Subcutaneous abdominal adipose tissue (tissue), 5 donors: ENCODE measurements at regions not wholly inside any gene's neighbourhood (a gene's known extent, or its start where the extent isn't known, plus 50 kb on each side); places are given as distances from the start of the nearest gene placed in this dataset.
A peak's percentile ranks its signal among the peaks of the same experiment; 100 is the strongest.

Experiments
- H3K27ac ChIP-seq: one replicate; pipeline ENCODE4 v1.7.0; 2013; ENCODE audit warnings: low read depth, mild to moderate bottlenecking, inconsistent platforms, low read length, moderate library complexity
- H3K27me3 ChIP-seq, 5 donors: one replicate each; pipeline ENCODE4 v1.7.0; 2013; ENCODE audit warnings: low read length in 5 of 5, inconsistent platforms in 1 of 5; ENCODE audit not compliant: control insufficient read depth in 5 of 5, insufficient read depth in 4 of 5
- H3K36me3 ChIP-seq, 5 donors: one replicate each; pipeline ENCODE4 v1.7.0; 2013; ENCODE audit warnings: low read length in 5 of 5; ENCODE audit not compliant: control insufficient read depth in 5 of 5, insufficient read depth in 5 of 5
- H3K4me1 ChIP-seq, 5 donors: one replicate each; pipeline ENCODE4 v1.7.0; 2013; ENCODE audit warnings: low read length in 5 of 5, mild to moderate bottlenecking in 3 of 5, moderate library complexity in 1 of 5; ENCODE audit not compliant: control insufficient read depth in 5 of 5, insufficient read depth in 5 of 5
- H3K4me3 ChIP-seq, 5 donors: one replicate each; pipeline ENCODE4 v1.7.0; 2013; ENCODE audit warnings: low read length in 5 of 5, low read depth in 1 of 5
- H3K9ac ChIP-seq, 5 donors: one replicate each; pipeline ENCODE4 v1.7.0; 2013; ENCODE audit warnings: low read length in 5 of 5, mild to moderate bottlenecking in 4 of 5, moderate library complexity in 3 of 5
- H3K9me3 ChIP-seq, 5 donors: one replicate each; pipeline ENCODE4 v1.7.0; 2013; ENCODE audit warnings: low read length in 5 of 5; ENCODE audit not compliant: control insufficient read depth in 5 of 5
- donor health status: healthy.
- donor health status: healthy.
- donor health status: healthy.
- donor health status: healthy.
- donor health status: healthy.

DNA sequence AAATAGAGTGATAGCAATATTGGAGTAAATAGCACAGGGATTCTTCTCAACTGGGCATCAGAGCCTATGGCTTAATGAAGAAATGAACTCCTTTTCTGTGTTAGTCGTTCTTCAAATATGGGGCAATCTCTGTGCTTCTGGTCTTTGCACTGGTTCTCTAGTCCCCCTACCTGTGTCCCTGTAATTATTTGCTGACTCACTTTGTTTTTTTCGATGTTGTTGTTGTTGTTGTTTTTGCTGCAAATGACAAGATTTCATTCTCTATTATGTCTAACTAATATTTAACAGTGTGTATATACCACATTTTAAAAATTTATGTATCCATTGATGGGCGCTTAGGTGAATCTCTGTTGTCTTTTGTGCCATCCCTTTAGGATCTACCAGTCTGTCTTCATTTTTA, 2137.8 kb upstream of the TENM3 start:
- Histone ChIP-seq H3K36me3 (no peaks in the 10 kb centered on the region), H3K9ac (no peak overlapping the region), H3K4me1 (peaks cover 0 to 3% (median 0%) of the 10 kb centered on the region in 5 donors), H3K27ac (no peak overlapping the region), H3K4me3 (no peak overlapping the region), H3K9me3 (peaks cover 0 to 5% (median 0%) of the 10 kb centered on the region in 5 donors), H3K27me3 (no peaks in the 10 kb centered on the region)

DNA sequence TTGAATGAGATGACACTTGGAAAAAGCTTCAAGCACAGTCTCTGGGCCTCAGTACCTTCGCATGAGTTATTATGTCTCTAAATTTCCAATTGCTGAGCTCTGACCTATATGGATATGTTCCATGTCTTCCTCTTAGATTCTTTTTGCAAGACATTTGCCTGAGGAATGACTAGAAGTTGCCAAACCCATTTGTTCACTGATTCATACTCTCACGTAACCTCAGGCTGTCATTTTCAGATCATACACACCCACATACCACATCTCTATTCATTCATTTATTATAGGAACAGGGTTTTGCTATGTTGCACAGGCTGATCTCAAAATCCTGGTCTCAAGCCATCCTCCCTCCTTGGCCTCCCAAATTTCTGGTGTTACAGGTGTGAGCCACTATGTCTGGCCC, 2137.1 kb upstream of the TENM3 start:
- Histone ChIP-seq H3K36me3 (no peaks in the 10 kb centered on the region), H3K9me3 (no peaks in the 10 kb centered on the region), H3K4me1 (peaks cover 0 to 3% (median 0%) of the 10 kb centered on the region in 5 donors), H3K27ac (no peak overlapping the region), H3K9ac (no peak overlapping the region), H3K27me3 (no peaks in the 10 kb centered on the region), H3K4me3 (no peak overlapping the region)

DNA sequence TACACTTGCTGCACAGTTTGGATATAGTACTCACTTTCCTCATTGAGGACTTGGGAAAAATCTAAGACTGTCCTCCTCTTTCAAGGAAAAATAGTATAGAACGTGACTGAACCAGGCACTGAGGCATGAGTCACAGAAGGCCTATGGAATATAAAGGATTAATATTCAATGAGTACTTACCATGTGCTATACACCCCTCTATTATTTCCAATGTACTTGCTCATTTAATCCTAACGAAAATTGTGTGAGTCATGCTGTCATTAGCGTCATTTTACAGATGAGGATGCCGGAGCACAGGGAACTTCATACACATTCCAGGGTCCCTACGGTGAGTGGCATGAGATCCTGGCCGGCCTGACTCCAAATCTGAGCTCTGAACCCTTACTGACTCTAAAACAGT, 2136.2 kb upstream of the TENM3 start:
- H3K4me3 ChIP-seq = no peak overlapping the region
- H3K36me3 ChIP-seq = no peaks in the 10 kb centered on the region
- H3K4me1 ChIP-seq = peaks cover 0 to 3% (median 0%) of the 10 kb centered on the region in 5 donors
- H3K9me3 ChIP-seq = no peaks in the 10 kb centered on the region
- H3K27ac ChIP-seq = no peak overlapping the region
- no peaks in the 10 kb centered on the region for H3K27me3 ChIP-seq
- H3K9ac ChIP-seq = no peak overlapping the region

DNA sequence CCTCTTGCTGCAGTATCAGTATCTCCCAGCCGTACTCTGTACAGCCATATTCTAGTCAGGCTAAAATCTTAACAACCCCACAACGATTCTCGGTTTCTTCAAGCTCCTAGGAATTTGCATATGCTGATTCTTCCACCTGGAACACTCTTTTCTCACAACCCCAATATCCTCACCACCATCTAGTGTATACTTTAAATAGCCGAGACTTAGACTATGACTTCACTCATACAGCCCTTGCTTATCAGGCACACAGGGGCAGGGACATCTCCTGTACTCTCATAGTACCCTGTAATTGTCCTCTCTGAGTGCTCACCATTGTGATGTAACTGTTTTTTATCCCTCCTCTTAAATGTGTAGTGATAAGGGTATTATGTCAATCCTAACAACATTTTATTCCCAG, 2126.4 kb upstream of the TENM3 start:
- H3K27ac ChIP-seq = no peak overlapping the region
- no peaks in the 10 kb centered on the region for H3K27me3 ChIP-seq
- no peaks in the 10 kb centered on the region for H3K9me3 ChIP-seq
- no peak overlapping the region for H3K9ac ChIP-seq
- H3K4me3 ChIP-seq = no peak overlapping the region
- no peaks in the 10 kb centered on the region for H3K4me1 ChIP-seq
- H3K36me3 ChIP-seq = no peaks in the 10 kb centered on the region

DNA sequence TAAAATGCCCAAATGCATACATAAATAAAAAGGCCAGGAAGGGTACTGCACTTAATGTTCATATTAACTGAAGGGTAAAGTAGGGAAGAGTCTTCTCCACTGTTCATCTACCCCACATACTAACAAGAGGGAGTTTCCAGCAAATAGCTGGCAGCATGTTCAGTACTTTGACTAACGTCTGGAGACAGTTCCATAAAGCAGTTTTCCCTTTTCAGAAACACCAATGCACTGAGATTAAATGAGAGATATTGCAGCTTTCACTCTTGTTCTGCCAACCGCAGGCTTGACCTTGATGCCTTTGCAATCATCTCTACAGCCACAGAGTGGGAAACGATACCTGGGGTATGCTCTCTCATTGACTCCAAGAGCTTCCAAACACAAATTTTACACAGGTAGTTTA, 2123.1 kb upstream of the TENM3 start:
- no peak overlapping the region for H3K9ac ChIP-seq
- H3K27ac ChIP-seq = no peak overlapping the region
- H3K9me3 ChIP-seq = no peaks in the 10 kb centered on the region
- H3K36me3 ChIP-seq = no peaks in the 10 kb centered on the region
- H3K27me3 ChIP-seq = peaks cover 0 to 3% (median 0%) of the 10 kb centered on the region in 5 donors
- H3K4me3 ChIP-seq = no peak overlapping the region
- H3K4me1 ChIP-seq = no peaks in the 10 kb centered on the region

DNA sequence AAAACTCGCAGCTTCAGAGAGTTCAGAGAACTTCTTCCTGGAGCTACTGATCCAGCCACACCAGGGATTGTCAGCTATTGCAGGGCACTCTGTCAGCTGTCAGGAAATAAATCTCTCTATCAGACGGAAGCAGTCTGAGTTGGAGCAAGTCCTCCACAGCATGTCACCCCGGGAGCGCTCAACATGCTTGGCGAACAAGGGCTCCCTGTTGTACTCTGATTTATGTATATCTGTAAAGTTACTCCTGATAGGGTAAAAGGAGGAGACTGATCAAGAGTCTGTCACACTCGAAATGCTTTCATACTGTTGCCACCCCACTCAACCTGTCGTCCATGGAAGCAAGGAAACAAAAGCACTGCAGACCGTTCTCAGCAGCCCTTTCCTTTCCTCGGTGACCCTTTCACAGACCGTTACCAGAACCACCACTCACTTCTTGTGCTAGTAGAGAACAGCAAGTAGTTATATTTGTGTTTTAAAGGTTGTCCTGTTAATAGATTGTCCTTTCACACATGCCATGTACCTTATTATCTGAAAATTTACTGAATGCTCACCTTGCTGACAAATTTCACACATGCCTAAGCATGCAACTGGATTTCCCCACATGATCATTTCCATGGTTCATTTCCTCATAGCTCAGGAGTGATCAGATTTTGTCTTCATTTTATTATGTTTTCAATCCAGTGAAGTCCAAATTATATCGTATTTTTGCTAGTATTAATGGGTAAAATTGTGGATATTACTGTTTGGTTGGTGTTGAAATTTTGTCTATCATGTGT, 2108.9 kb upstream of the TENM3 start:
- H3K4me3 ChIP-seq = peak overlapping the region in 4 of 5 donors; percentile 11 to 61 (median 37)
- H3K9ac ChIP-seq = no peak overlapping the region
- no peaks in the 10 kb centered on the region for H3K27me3 ChIP-seq
- peaks cover 0 to 6% (median 6%) of the 10 kb centered on the region in 5 donors for H3K4me1 ChIP-seq
- no peak overlapping the region for H3K27ac ChIP-seq
- H3K9me3 ChIP-seq = no peaks in the 10 kb centered on the region
- no peaks in the 10 kb centered on the region for H3K36me3 ChIP-seq

DNA sequence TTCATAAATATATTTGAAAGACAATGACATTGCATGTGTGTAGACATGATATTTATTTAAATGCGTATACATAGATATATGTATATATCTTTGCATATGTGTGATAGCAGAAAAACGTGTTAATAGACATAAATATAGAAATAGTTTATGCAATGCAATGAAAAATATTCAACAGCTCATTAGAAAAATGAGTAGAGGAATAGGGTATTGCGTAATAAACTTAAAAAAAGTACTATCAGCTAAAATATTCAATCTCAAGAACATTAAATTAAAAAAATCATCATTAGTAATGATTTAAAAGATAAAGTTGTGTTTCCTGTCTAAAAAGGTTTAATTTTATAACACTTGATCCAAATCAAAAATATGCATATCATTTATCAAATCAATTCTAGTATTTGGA, 2101.5 kb upstream of the TENM3 start:
- Histone ChIP-seq H3K9me3 (no peaks in the 10 kb centered on the region), H3K27me3 (no peaks in the 10 kb centered on the region), H3K36me3 (no peaks in the 10 kb centered on the region), H3K9ac (no peak overlapping the region), H3K27ac (no peak overlapping the region), H3K4me3 (no peak overlapping the region), H3K4me1 (no peaks in the 10 kb centered on the region)

DNA sequence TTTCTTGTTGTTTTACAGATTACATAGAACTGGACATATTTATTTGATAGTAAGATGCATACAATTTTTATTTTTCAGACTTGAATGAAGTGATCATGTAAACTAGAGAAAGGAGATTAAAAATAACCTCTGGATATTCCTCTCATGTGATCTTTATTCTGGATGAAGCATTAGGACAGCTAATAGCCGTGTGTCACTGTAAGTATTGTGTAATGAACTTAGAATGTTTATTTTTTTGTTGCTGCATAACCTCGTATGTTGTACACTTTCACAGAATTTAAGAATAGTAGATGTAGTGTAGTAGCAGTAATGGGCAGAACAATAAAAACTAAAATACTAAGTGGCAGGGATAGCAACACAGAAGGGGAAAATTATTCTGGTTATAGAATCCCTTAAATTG, 2094.5 kb upstream of the TENM3 start:
- Histone ChIP-seq H3K9ac (no peak overlapping the region), H3K9me3 (no peaks in the 10 kb centered on the region), H3K4me3 (no peak overlapping the region), H3K27me3 (no peaks in the 10 kb centered on the region), H3K27ac (no peak overlapping the region), H3K36me3 (no peaks in the 10 kb centered on the region), H3K4me1 (no peaks in the 10 kb centered on the region)

DNA sequence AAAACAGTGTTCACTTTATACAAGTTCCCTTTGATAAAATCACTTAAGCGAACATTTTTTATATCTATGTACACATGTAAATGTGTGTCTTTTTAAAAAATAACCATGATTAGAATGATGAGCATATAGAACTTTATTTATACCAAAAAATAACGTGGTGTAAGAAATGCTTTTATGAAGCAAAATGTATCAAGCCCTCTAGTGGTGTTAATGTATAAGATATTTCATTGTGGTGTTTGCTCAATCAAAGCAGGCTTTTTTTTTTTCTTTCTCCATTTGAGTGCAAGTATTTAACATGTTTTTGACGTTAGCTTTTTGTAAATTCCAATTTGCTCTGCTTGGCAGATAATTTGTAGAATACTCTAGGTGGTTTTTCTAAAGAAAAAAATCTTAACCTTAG, 2092.4 kb upstream of the TENM3 start:
- Histone ChIP-seq H3K9me3 (peaks cover 0 to 2% (median 0%) of the 10 kb centered on the region in 5 donors), H3K9ac (no peak overlapping the region), H3K4me1 (no peaks in the 10 kb centered on the region), H3K27ac (no peak overlapping the region), H3K4me3 (no peak overlapping the region), H3K36me3 (no peaks in the 10 kb centered on the region), H3K27me3 (no peaks in the 10 kb centered on the region)

DNA sequence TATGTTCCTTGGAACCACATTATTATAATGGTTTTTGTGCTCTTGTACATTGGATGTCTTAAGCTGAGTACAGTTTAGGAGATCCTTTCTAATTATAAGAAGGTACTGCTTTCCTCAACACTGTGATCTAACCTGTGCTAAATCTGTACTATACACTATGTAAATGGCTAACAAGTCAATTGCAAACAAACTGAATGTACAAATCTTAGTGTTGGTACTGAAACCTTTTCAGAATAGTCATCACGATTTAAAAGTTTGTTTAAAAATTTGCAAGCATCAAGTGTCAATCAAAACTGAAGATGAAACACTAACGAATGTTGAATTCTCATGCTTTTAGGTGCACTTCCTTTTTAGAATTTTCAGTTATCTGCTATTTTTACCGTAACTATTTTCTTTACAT, 2090.4 kb upstream of the TENM3 start:
- no peaks in the 10 kb centered on the region for H3K36me3 ChIP-seq

More for the DNA sequence above, 2090.4 kb upstream of the TENM3 start:
- H3K9me3 ChIP-seq = peaks cover 0 to 2% (median 0%) of the 10 kb centered on the region in 5 donors
- no peak overlapping the region for H3K4me3 ChIP-seq
- H3K4me1 ChIP-seq = no peaks in the 10 kb centered on the region
- no peaks in the 10 kb centered on the region for H3K27me3 ChIP-seq
- H3K27ac ChIP-seq = no peak overlapping the region
- H3K9ac ChIP-seq = no peak overlapping the region
